Neural cell (in vitro differentiated cells): ENCODE measurements at regions not wholly inside any gene's neighbourhood (a gene's known extent, or its start where the extent isn't known, plus 50 kb on each side); places are given as distances from the start of the nearest gene placed in this dataset.

ENCODE experiments used
- CTCF ChIP-seq: fragments of 450-650 bp; IDR thresholded peaks from 2 replicates; pipeline ENCODE4 v1.5.1; 2014; ENCODE audit warnings: antibody characterized with exemption, mild to moderate bottlenecking, moderate library complexity; ENCODE audit not compliant: poor library complexity, severe bottlenecking
- EP300 ChIP-seq: fragments of 450-650 bp; conservative IDR thresholded peaks from 2 replicates; pipeline ENCODE4 v1.6.1; 2014; ENCODE audit warnings: antibody characterized with exemption, mild to moderate bottlenecking, moderate library complexity; ENCODE audit not compliant: poor library complexity, severe bottlenecking
- EZH2 ChIP-seq: fragments of 200-600, 300-800 bp; shearing (Covaris generic), sonication (generic); IDR thresholded peaks from 2 replicates; pipeline ENCODE4 v1.6.1; 2014; ENCODE audit warnings: antibody characterized with exemption, low read length, borderline replicate concordance, mild to moderate bottlenecking; ENCODE audit not compliant: insufficient read depth, poor library complexity, severe bottlenecking
- MXI1 ChIP-seq: fragments of 450-650 bp; conservative IDR thresholded peaks from 2 replicates; pipeline ENCODE4 v1.6.1; 2014; ENCODE audit warnings: antibody characterized with exemption, mild to moderate bottlenecking; ENCODE audit not compliant: poor library complexity, severe bottlenecking
- POLR2AphosphoS5 ChIP-seq: IDR thresholded peaks from 2 replicates; pipeline ENCODE4 v1.6.1; 2012
- SMC3 ChIP-seq: fragments of 450-650 bp; conservative IDR thresholded peaks from 2 replicates; pipeline ENCODE4 v1.6.1; 2014; ENCODE audit warnings: antibody characterized with exemption, mild to moderate bottlenecking, moderate library complexity; ENCODE audit not compliant: poor library complexity
- TAF1 ChIP-seq: IDR thresholded peaks from 2 replicates; pipeline ENCODE4 v1.6.1; 2012; ENCODE audit warnings: low read depth
- TF ChIP-seq, protein P1 (sequence below): IDR thresholded peaks from 2 replicates; pipeline ENCODE4 v1.6.1; 2012; ENCODE audit warnings: borderline replicate concordance

GRCh38 chr3:171977860-171978259 is 61.5 kb upstream of the FNDC3B start:
- TF ChIP-seq CTCF (no peak), EZH2 (no peak), EP300 (no peak), MXI1 (no peak), TAF1 (no peak), SMC3 (no peak), POLR2AphosphoS5 (no peak)
- TF ChIP-seq, protein P1, sequence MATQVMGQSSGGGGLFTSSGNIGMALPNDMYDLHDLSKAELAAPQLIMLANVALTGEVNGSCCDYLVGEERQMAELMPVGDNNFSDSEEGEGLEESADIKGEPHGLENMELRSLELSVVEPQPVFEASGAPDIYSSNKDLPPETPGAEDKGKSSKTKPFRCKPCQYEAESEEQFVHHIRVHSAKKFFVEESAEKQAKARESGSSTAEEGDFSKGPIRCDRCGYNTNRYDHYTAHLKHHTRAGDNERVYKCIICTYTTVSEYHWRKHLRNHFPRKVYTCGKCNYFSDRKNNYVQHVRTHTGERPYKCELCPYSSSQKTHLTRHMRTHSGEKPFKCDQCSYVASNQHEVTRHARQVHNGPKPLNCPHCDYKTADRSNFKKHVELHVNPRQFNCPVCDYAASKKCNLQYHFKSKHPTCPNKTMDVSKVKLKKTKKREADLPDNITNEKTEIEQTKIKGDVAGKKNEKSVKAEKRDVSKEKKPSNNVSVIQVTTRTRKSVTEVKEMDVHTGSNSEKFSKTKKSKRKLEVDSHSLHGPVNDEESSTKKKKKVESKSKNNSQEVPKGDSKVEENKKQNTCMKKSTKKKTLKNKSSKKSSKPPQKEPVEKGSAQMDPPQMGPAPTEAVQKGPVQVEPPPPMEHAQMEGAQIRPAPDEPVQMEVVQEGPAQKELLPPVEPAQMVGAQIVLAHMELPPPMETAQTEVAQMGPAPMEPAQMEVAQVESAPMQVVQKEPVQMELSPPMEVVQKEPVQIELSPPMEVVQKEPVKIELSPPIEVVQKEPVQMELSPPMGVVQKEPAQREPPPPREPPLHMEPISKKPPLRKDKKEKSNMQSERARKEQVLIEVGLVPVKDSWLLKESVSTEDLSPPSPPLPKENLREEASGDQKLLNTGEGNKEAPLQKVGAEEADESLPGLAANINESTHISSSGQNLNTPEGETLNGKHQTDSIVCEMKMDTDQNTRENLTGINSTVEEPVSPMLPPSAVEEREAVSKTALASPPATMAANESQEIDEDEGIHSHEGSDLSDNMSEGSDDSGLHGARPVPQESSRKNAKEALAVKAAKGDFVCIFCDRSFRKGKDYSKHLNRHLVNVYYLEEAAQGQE = no peak
